Neural cell (in vitro differentiated cells): ENCODE measurements at regions not wholly inside any gene's neighbourhood (a gene's known extent, or its start where the extent isn't known, plus 50 kb on each side); places are given as distances from the start of the nearest gene placed in this dataset.

ENCODE experiments used
- H2AFZ ChIP-seq: fragments of 200-600, 300-800 bp; sonication (generic), shearing (Covaris generic); 2 replicates; pipeline ENCODE4 v1.6.0; 2014; ENCODE audit warnings: low read depth, mild to moderate bottlenecking, antibody characterized with exemption, low read length, moderate library complexity
- H3F3A ChIP-seq: fragments of 200-600 bp; shearing (Covaris generic); 2 replicates; pipeline ENCODE4 v1.6.1; 2016; ENCODE audit warnings: mild to moderate bottlenecking, moderate library complexity, mixed read lengths, antibody characterized with exemption, low read length; ENCODE audit not compliant: insufficient read depth, poor library complexity, severe bottlenecking
- H3K27ac ChIP-seq: fragments of 200-600, 300-800 bp; sonication (generic), shearing (Covaris generic); 2 replicates; pipeline ENCODE4 v1.5.1; 2014; ENCODE audit warnings: mild to moderate bottlenecking, low read length, moderate library complexity
- H3K27me3 ChIP-seq: fragments of 300-800, 200-600 bp; sonication (generic), shearing (Covaris generic); 2 replicates; pipeline ENCODE4 v1.6.0; 2014; ENCODE audit warnings: mild to moderate bottlenecking, low read depth, low read length, moderate library complexity; ENCODE audit not compliant: insufficient read depth
- H3K36me3 ChIP-seq: fragments of 300-800, 200-600 bp; sonication (generic), shearing (Covaris generic); 2 replicates; pipeline ENCODE4 v1.5.1; 2014; ENCODE audit warnings: mild to moderate bottlenecking, antibody characterized with exemption, low read length, moderate library complexity; ENCODE audit not compliant: insufficient read depth
- H3K4me2 ChIP-seq: fragments of 300-800, 200-600 bp; sonication (generic), shearing (Covaris generic); 2 replicates; pipeline ENCODE4 v1.6.0; 2014; ENCODE audit warnings: mild to moderate bottlenecking, low read length
- H3K4me3 ChIP-seq: fragments of 300-800, 200-600 bp; sonication (generic), shearing (Covaris generic); 2 replicates; pipeline ENCODE4 v1.5.1; 2014; ENCODE audit warnings: mild to moderate bottlenecking, low read length, moderate library complexity
- H3K79me2 ChIP-seq: fragments of 200-600 bp; shearing (Covaris generic); replicated peaks from 2 replicates; pipeline ENCODE4 v1.6.0; 2014; ENCODE audit warnings: mild to moderate bottlenecking, low read length, moderate library complexity; ENCODE audit not compliant: insufficient read depth
- H3K9ac ChIP-seq: fragments of 300-800, 200-600 bp; sonication (generic), shearing (Covaris generic); 2 replicates; pipeline ENCODE4 v1.6.1; 2016; ENCODE audit warnings: mild to moderate bottlenecking, low read length, mixed read lengths
- H3K9me2 ChIP-seq: fragments of 200-600 bp; shearing (Covaris generic); 2 replicates; pipeline ENCODE4 v1.6.1; 2016; ENCODE audit warnings: mild to moderate bottlenecking, low read length, mixed read lengths; ENCODE audit not compliant: insufficient read depth
- H3K9me3 ChIP-seq: fragments of 200-600, 300-800 bp; sonication (generic), shearing (Covaris generic); 2 replicates; pipeline ENCODE4 v1.6.1; 2016; ENCODE audit warnings: mild to moderate bottlenecking, mixed run types, low read length, moderate library complexity, mixed read lengths
- H4K20me1 ChIP-seq: fragments of 200-600 bp; shearing (Covaris generic); 2 replicates; pipeline ENCODE4 v1.6.1; 2016; ENCODE audit warnings: mild to moderate bottlenecking, mixed run types; ENCODE audit not compliant: insufficient read depth
- CTCF ChIP-seq: fragments of 450-650 bp; IDR thresholded peaks from 2 replicates; pipeline ENCODE4 v1.5.1; 2014; ENCODE audit warnings: antibody characterized with exemption, mild to moderate bottlenecking, moderate library complexity; ENCODE audit not compliant: poor library complexity, severe bottlenecking
- EP300 ChIP-seq: fragments of 450-650 bp; conservative IDR thresholded peaks from 2 replicates; pipeline ENCODE4 v1.6.1; 2014; ENCODE audit warnings: antibody characterized with exemption, mild to moderate bottlenecking, moderate library complexity; ENCODE audit not compliant: poor library complexity, severe bottlenecking
- EZH2 ChIP-seq: fragments of 200-600, 300-800 bp; shearing (Covaris generic), sonication (generic); IDR thresholded peaks from 2 replicates; pipeline ENCODE4 v1.6.1; 2014; ENCODE audit warnings: antibody characterized with exemption, low read length, borderline replicate concordance, mild to moderate bottlenecking; ENCODE audit not compliant: insufficient read depth, poor library complexity, severe bottlenecking
- MXI1 ChIP-seq: fragments of 450-650 bp; conservative IDR thresholded peaks from 2 replicates; pipeline ENCODE4 v1.6.1; 2014; ENCODE audit warnings: antibody characterized with exemption, mild to moderate bottlenecking; ENCODE audit not compliant: poor library complexity, severe bottlenecking
- POLR2AphosphoS5 ChIP-seq: IDR thresholded peaks from 2 replicates; pipeline ENCODE4 v1.6.1; 2012
- RAD21 ChIP-seq: fragments of 450-650 bp; conservative IDR thresholded peaks from 2 replicates; pipeline ENCODE4 v1.6.1; 2014; ENCODE audit warnings: antibody characterized with exemption, mild to moderate bottlenecking, moderate library complexity
- REST ChIP-seq: IDR thresholded peaks from 2 replicates; pipeline ENCODE4 v1.6.1; 2012; ENCODE audit warnings: borderline replicate concordance
- SMC3 ChIP-seq: fragments of 450-650 bp; conservative IDR thresholded peaks from 2 replicates; pipeline ENCODE4 v1.6.1; 2014; ENCODE audit warnings: antibody characterized with exemption, mild to moderate bottlenecking, moderate library complexity; ENCODE audit not compliant: poor library complexity
- TAF1 ChIP-seq: IDR thresholded peaks from 2 replicates; pipeline ENCODE4 v1.6.1; 2012; ENCODE audit warnings: low read depth

GRCh38 chr3:187942658-187943241 is 197.5 kb upstream of the BCL6 start:
- H3K27ac ChIP-seq = no peak overlapping the region
- no peaks in the 10 kb centered on the region for H3K79me2 ChIP-seq
- H3F3A ChIP-seq = no peaks in the 10 kb centered on the region
- no peaks in the 10 kb centered on the region for H3K36me3 ChIP-seq
- H3K4me2 ChIP-seq = no peak overlapping the region
- H3K9me3 ChIP-seq = no peaks in the 10 kb centered on the region
- H4K20me1 ChIP-seq = no peaks in the 10 kb centered on the region
- no peak overlapping the region for H2AFZ ChIP-seq
- no peak overlapping the region for H3K4me3 ChIP-seq
- no peak overlapping the region for H3K9ac ChIP-seq
- no peak for TF ChIP-seq MXI1
- TF ChIP-seq RAD21 = no peak
- no peak for TF ChIP-seq CTCF
- TF ChIP-seq SMC3 = no peak
- no peak for TF ChIP-seq REST
- no peak for TF ChIP-seq POLR2AphosphoS5
- TF ChIP-seq TAF1 = no peak
- TF ChIP-seq EZH2 = no peak
- no peak for TF ChIP-seq EP300
- H3K27me3 ChIP-seq = no peaks in the 10 kb centered on the region
- no peaks in the 10 kb centered on the region for H3K9me2 ChIP-seq

- Histone ChIP-seq H2AFZ (no peak overlapping the region), H3K9me2 (no peaks in the 10 kb centered on the region), H3K36me3 (no peaks in the 10 kb centered on the region), H3K27me3 (no peaks in the 10 kb centered on the region), H3K79me2 (no peaks in the 10 kb centered on the region), H3K9ac (no peak overlapping the region), H4K20me1 (no peaks in the 10 kb centered on the region), H3F3A (no peaks in the 10 kb centered on the region), H3K9me3 (no peaks in the 10 kb centered on the region), H3K4me3 (no peak overlapping the region), H3K27ac (no peak overlapping the region), H3K4me2 (no peak overlapping the region)
- TF ChIP-seq EZH2 (no peak), CTCF (no peak), REST (no peak), MXI1 (no peak), EP300 (no peak), RAD21 (no peak), SMC3 (no peak)
Observed at GRCh38 chr3:187943677-187944389, 198.6 kb upstream of the BCL6 start.
